Activated T-helper 1 cell treated with anti-CD3 and anti-CD28 coated beads, Interleukin-12 subunit alpha, Interleukin-12 subunit beta, Interleukin-2, Interleukin-4 antibody, amounts not matched to agents 30 ng/mL and 10 ng/mL and 1 ng/mL, durations not matched to agents 14 hours and 24 hours and 36 hours (primary cell): ENCODE measurements at regions not wholly inside any gene's neighbourhood (a gene's known extent, or its start where the extent isn't known, plus 50 kb on each side); places are given as distances from the start of the nearest gene placed in this dataset.

Experiments
- DNase-seq: peaks from one replicate; pipeline ENCODE4 v3.0.0; 2021; ENCODE audit warnings: low spot score
- H3K27ac Mint-ChIP-seq: one replicate; pipeline ENCODE4 v1.8.0; 2021; ENCODE audit warnings: mild to moderate bottlenecking, mixed read lengths
- H3K27me3 Mint-ChIP-seq: one replicate; pipeline ENCODE4 v1.8.0; 2022; ENCODE audit warnings: mild to moderate bottlenecking, moderate library complexity, mixed read lengths; ENCODE audit not compliant: insufficient read depth
- H3K36me3 Mint-ChIP-seq: one replicate; pipeline ENCODE4 v1.8.0; 2021; ENCODE audit warnings: low read depth, mixed read lengths
- H3K4me1 Mint-ChIP-seq: one replicate; pipeline ENCODE4 v1.8.0; 2021; ENCODE audit warnings: low read depth, mixed read lengths
- H3K4me3 Mint-ChIP-seq: one replicate; pipeline ENCODE4 v1.8.0; 2021; ENCODE audit warnings: mild to moderate bottlenecking, moderate library complexity, mixed read lengths
- H3K9me3 Mint-ChIP-seq: one replicate; pipeline ENCODE4 v1.8.0; 2021; ENCODE audit warnings: mixed read lengths
- intact Hi-C: fragments of 100-400 bp; cut with micrococcal nuclease; formaldehyde crosslinking; loops from one replicate; pipeline ENCODE4 v1.15.1; 2024

DNA sequence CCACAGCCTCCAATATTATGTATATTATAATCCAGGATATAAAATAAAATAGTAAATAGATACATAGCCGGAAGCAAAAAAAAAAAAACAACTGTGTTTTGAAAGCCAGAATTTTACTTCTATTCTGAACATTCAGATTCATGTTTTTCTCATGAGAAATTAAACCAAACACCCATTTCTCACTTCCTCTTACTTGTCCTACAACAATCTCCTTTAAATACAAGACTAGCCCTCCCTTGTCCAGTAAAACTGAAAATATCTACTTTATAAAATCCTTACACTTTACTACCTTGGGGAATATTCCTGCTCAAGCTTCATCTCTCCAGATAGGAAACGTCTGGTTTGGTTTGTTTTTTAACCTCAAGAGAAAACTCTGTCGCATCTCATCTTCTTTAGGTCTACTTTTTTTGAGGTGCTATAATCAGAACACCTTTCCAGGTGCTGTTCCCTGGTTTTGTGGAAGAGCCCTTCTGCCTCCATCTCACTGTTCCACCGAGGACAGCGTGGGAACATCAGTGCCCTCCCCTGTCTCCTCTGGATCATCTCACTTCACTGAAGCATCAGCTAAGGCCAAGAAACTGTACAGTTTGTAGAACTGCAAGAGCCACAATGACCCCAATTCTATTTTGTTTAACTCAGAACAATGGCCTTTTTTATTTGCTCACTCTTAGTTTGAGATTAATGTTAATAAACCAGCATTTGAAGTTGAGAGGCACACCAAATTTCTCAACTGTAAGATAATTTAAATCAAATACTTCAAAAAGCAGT is 82.0 kb upstream of the ARHGAP32 start:
- no peak overlapping the region for H3K27ac Mint-ChIP-seq
- H3K27me3 Mint-ChIP-seq = peaks cover 34% of the 10 kb centered on the region
- intact Hi-C loops = no loop called here

DNA sequence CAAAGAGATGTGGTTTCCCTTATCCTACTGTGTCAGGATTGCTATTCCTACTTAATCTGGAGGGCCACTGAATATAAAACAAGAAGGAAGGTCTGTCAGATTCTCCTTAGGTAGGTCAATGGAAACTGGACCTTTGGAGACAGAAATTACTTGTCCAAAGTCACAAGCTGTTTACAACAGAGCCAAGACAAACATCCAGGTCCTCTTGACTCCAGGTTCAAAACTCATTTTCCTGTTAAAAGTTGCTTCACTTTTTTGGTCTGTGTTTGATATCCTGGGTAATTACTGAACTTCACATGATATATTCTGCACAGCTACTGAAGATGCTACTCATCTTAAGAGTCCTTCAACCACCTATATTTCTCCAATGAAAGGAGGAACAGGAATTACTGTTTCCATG is 81.2 kb upstream of the ARHGAP32 start:
- no peaks in the 10 kb centered on the region for H3K9me3 Mint-ChIP-seq

More for the DNA sequence above, 82.0 kb upstream of the ARHGAP32 start:
- Mint-ChIP-seq H3K36me3 (no peaks in the 10 kb centered on the region), H3K4me1 (peaks cover 12% of the 10 kb centered on the region), H3K9me3 (no peaks in the 10 kb centered on the region), H3K4me3 (no peak overlapping the region)
- DNase-seq = no peak

GRCh38 chr11:129271030-129271429 is 78.9 kb upstream of the ARHGAP32 start:
- intact Hi-C loops = no loop called here
- H3K9me3 Mint-ChIP-seq = no peaks in the 10 kb centered on the region

More for the DNA sequence above, 81.2 kb upstream of the ARHGAP32 start:
- DNase-seq = no peak
- Mint-ChIP-seq H3K36me3 (no peaks in the 10 kb centered on the region), H3K27ac (no peak overlapping the region), H3K4me3 (no peak overlapping the region), H3K27me3 (peaks cover 32% of the 10 kb centered on the region), H3K4me1 (peaks cover 10% of the 10 kb centered on the region)
- intact Hi-C loops = no loop called here

DNA sequence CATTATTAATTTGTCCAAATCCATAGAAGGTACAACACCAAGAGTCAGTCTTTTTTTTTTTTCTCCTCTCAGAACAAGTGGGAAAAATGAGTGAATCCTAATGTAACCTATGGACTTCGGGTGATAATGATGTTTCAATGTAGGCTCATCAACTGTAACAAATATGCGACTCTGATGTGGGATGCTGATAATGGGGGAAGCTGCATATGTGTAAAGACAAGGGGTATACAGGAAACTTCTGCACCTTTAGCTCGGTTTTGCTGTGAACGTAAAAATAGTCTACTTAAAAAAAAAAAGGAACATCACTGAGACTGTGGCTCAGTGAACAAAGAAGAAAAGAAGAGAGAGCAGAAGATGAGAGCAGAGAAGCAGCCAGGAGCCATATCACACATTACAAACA is 78.3 kb upstream of the ARHGAP32 start:
- Mint-ChIP-seq H3K27ac (no peak overlapping the region), H3K4me1 (no peaks in the 10 kb centered on the region), H3K36me3 (no peaks in the 10 kb centered on the region), H3K4me3 (no peak overlapping the region), H3K27me3 (peaks cover 9% of the 10 kb centered on the region), H3K9me3 (no peaks in the 10 kb centered on the region)
- intact Hi-C loops = no loop called here
- no peak for DNase-seq

More at GRCh38 chr11:129271030-129271429, 78.9 kb upstream of the ARHGAP32 start:
- no peaks in the 10 kb centered on the region for H3K4me1 Mint-ChIP-seq
- no peak overlapping the region for H3K27ac Mint-ChIP-seq
- H3K27me3 Mint-ChIP-seq = peaks cover 13% of the 10 kb centered on the region
- no peak for DNase-seq
- H3K36me3 Mint-ChIP-seq = no peaks in the 10 kb centered on the region
- H3K4me3 Mint-ChIP-seq = no peak overlapping the region

- H3K36me3 Mint-ChIP-seq = no peaks in the 10 kb centered on the region
- no peak overlapping the region for H3K27ac Mint-ChIP-seq
- H3K4me3 Mint-ChIP-seq = no peak overlapping the region
- intact Hi-C loops = no loop called here
- H3K4me1 Mint-ChIP-seq = no peaks in the 10 kb centered on the region
- DNase-seq = no peak
- peaks cover 4% of the 10 kb centered on the region for H3K27me3 Mint-ChIP-seq
- no peaks in the 10 kb centered on the region for H3K9me3 Mint-ChIP-seq
These were observed 76.2 kb upstream of the ARHGAP32 start for GRCh38 chr11:129268371-129268770.

- H3K4me3 Mint-ChIP-seq = no peak overlapping the region
- no peak overlapping the region for H3K27ac Mint-ChIP-seq
- H3K4me1 Mint-ChIP-seq = no peaks in the 10 kb centered on the region
- no peaks in the 10 kb centered on the region for H3K9me3 Mint-ChIP-seq
- H3K36me3 Mint-ChIP-seq = no peaks in the 10 kb centered on the region
- intact Hi-C loops = no loop called here
- H3K27me3 Mint-ChIP-seq = peaks cover 4% of the 10 kb centered on the region
- DNase-seq = no peak
These were observed 75.6 kb upstream of the ARHGAP32 start for GRCh38 chr11:129267716-129268115.

DNA sequence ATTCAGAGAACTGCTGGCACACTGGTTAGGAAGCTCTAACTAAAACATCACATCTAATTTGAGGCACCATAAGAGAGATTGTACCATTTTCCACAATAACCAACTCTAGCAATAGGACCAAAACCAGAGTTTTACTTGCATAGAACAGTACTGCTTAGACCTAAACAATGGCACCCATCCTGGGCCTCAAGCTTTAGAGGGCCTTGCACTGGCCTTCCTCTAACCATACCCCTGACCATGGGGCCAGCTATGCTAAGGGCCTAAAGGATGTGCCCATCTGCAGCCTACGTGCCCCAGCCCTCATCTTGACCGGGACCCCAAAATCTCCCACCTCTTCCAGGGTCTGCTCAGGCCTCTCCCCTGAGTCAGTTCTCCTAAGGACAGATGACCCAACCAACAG is 74.4 kb upstream of the ARHGAP32 start:
- no peak overlapping the region for H3K27ac Mint-ChIP-seq
- no peaks in the 10 kb centered on the region for H3K36me3 Mint-ChIP-seq
- H3K4me1 Mint-ChIP-seq = no peaks in the 10 kb centered on the region
- no peak overlapping the region for H3K4me3 Mint-ChIP-seq
- H3K9me3 Mint-ChIP-seq = no peaks in the 10 kb centered on the region
- no peak for DNase-seq
- peaks cover 4% of the 10 kb centered on the region for H3K27me3 Mint-ChIP-seq
- intact Hi-C loops = no loop called here

DNA sequence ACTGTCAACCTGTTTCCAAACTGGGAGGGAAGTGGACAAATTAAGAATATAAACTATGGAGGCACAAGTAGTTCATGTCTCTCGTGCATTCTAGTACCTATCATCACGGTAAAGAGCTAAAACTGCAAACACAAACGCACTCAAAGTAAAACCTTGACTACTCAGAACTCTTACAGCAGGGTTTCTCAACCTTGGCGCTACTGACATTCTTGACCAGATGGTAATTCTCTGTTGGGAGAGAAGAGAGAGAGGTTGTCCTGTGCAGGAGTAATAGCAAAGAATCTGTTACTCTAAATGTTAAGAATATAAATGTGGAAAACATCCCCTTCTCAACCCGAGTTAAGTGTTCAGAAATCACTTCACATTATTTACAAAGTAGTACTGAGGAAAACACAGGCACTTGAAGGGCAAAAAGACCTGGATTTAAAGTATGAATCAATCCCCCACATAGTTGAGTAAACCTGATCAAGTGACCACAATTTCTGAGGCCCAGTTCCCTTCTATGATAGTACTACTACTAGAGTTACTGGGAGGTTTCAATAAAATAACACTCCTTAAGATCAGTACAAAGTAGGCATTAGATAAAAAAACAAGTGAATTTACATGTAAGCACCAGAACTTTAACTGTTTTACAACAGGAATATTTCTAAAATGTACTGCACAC is 73.1 kb upstream of the ARHGAP32 start:
- Mint-ChIP-seq H3K4me3 (no peak overlapping the region), H3K9me3 (no peaks in the 10 kb centered on the region), H3K4me1 (no peaks in the 10 kb centered on the region), H3K36me3 (no peaks in the 10 kb centered on the region), H3K27me3 (no peaks in the 10 kb centered on the region), H3K27ac (no peak overlapping the region)
- no peak for DNase-seq
- intact Hi-C loops = no loop called here

GRCh38 chr11:129264114-129264513 is 72.0 kb upstream of the ARHGAP32 start:
- no peaks in the 10 kb centered on the region for H3K9me3 Mint-ChIP-seq
- no peak for DNase-seq
- no peaks in the 10 kb centered on the region for H3K27me3 Mint-ChIP-seq
- no peaks in the 10 kb centered on the region for H3K36me3 Mint-ChIP-seq
- H3K4me3 Mint-ChIP-seq = no peak overlapping the region
- H3K27ac Mint-ChIP-seq = no peak overlapping the region
- H3K4me1 Mint-ChIP-seq = no peaks in the 10 kb centered on the region
- intact Hi-C loops = no loop called here

GRCh38 chr11:129260750-129261149 is 68.6 kb upstream of the ARHGAP32 start:
- DNase-seq = no peak
- Mint-ChIP-seq H3K27ac (no peak overlapping the region), H3K4me3 (no peak overlapping the region), H3K4me1 (no peaks in the 10 kb centered on the region), H3K36me3 (no peaks in the 10 kb centered on the region), H3K27me3 (no peaks in the 10 kb centered on the region), H3K9me3 (no peaks in the 10 kb centered on the region)
- intact Hi-C loops = no loop called here

DNA sequence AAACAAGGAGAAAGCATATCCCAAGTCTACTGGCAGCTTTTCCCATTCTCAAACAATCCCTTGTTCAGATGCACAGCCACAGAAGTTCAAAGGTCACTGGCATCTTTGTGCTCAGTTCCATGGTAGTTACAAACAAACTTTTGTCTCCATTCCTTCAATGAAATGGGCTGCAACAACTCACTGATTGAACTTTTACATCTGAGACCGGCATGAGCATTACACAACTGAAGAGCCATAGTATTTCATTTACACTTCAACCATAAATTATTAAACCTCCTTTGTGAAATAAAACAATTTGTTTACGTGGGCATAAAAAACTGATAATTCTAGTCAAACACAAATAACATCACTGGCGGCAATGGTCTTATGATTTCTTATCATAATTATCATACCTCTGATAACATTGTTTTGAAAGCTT is 67.8 kb upstream of the ARHGAP32 start:
- H3K27ac Mint-ChIP-seq = no peak overlapping the region
- intact Hi-C loops = no loop called here
- DNase-seq = no peak

DNA sequence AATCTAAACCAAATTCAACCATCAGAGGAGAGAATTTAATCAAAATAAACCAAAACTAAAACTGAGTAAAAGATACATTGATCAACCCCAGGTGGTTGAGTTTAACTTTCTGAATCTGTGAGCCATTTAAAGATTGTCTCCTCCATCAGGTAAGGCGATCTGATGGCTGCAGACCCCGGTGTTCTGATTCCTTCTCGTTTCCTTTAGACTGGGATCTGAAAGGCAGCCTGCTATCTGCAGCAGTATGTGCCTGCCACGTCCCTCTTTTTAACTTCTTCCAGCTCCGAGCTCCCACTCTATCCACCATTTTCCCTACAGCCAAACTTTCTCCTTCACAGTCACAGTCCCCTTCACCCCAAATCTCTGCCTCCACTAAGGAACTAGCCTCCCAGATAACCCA is 66.1 kb upstream of the ARHGAP32 start:
- Mint-ChIP-seq H3K27me3 (no peaks in the 10 kb centered on the region), H3K36me3 (no peaks in the 10 kb centered on the region), H3K27ac (no peak overlapping the region), H3K9me3 (no peaks in the 10 kb centered on the region), H3K4me1 (no peaks in the 10 kb centered on the region), H3K4me3 (no peak overlapping the region)
- no peak for DNase-seq
- intact Hi-C loops = no loop called here

More for the DNA sequence above, 67.8 kb upstream of the ARHGAP32 start:
- H3K9me3 Mint-ChIP-seq = no peaks in the 10 kb centered on the region
- no peaks in the 10 kb centered on the region for H3K27me3 Mint-ChIP-seq
- H3K4me3 Mint-ChIP-seq = no peak overlapping the region
- no peaks in the 10 kb centered on the region for H3K4me1 Mint-ChIP-seq
- H3K36me3 Mint-ChIP-seq = no peaks in the 10 kb centered on the region

- no peak for DNase-seq
- no peaks in the 10 kb centered on the region for H3K36me3 Mint-ChIP-seq
- H3K4me3 Mint-ChIP-seq = no peak overlapping the region
- intact Hi-C loops = no loop called here
- no peak overlapping the region for H3K27ac Mint-ChIP-seq
- no peaks in the 10 kb centered on the region for H3K4me1 Mint-ChIP-seq
- no peaks in the 10 kb centered on the region for H3K9me3 Mint-ChIP-seq
- no peaks in the 10 kb centered on the region for H3K27me3 Mint-ChIP-seq
These were observed 65.4 kb upstream of the ARHGAP32 start for GRCh38 chr11:129257512-129257911.
